ENCODE measurements at regions not wholly inside any gene's neighbourhood (a gene's known extent, or its start where the extent isn't known, plus 50 kb on each side); places are given as distances from the start of the nearest gene placed in this dataset.

- WGBS, 4 donors, result 85 to 89% (median 87%) methylated on average over 5 of the region's 5 CpGs
- no peak for ATAC-seq
Measured at GRCh38 chr18:38250971-38251370, 685.4 kb upstream of the CELF4 start.

GRCh38 chr18:38244480-38244879 is 678.9 kb upstream of the CELF4 start:
- no peak for TF ChIP-seq POLR2A (IDR thresholded peaks at IDR 0.05)
- no peaks in the 10 kb centered on the region for H3K27me3 ChIP-seq
- intact Hi-C loops (cut with DNase I), result no loop called here
- ATAC-seq (peak in 1 of 4 donors; percentile 82), DNase-seq (peak in 1 of 5 donors; percentile 6)
- no peak overlapping the region for H3K27ac ChIP-seq
- H3K9me3 ChIP-seq, result no peaks in the 10 kb centered on the region
- 35 to 61% (median 46%) methylated on average over 3 of the region's 3 CpGs for WGBS, 4 donors
- H3K4me3 ChIP-seq, result no peak overlapping the region
- peaks cover 0 to 5% (median 0%) of the 10 kb centered on the region in 12 donors for H3K4me1 ChIP-seq
- no peaks in the 10 kb centered on the region for H3K36me3 ChIP-seq

More at GRCh38 chr18:38250971-38251370, 685.4 kb upstream of the CELF4 start:
- intact Hi-C loops (cut with DNase I), result no loop called here
- no peak overlapping the region for H3K4me3 ChIP-seq
- no peak overlapping the region for H3K27ac ChIP-seq
- TF ChIP-seq CTCF (IDR thresholded peaks at IDR 0.05) (no peak), POLR2A (IDR thresholded peaks at IDR 0.05) (no peak)
- no peak for DNase-seq
- no peaks in the 10 kb centered on the region for H3K36me3 ChIP-seq
- no peaks in the 10 kb centered on the region for H3K9me3 ChIP-seq
- H3K27me3 ChIP-seq, result no peaks in the 10 kb centered on the region
- H3K4me1 ChIP-seq, result no peaks in the 10 kb centered on the region

- Histone ChIP-seq H3K27ac (no peak overlapping the region), H3K4me1 (peaks cover 0 to 5% (median 0%) of the 10 kb centered on the region in 12 donors), H3K9me3 (peaks cover 0 to 4% (median 0%) of the 10 kb centered on the region in 12 donors), H3K4me3 (no peak overlapping the region), H3K36me3 (no peaks in the 10 kb centered on the region), H3K27me3 (no peaks in the 10 kb centered on the region)
- DNase-seq (no peak), ATAC-seq (no peak)
- intact Hi-C loops (cut with DNase I), result no loop called here
- WGBS, 4 donors, result 91 to 98% (median 96%) methylated on average over 2 of the region's 2 CpGs
- no peak for TF ChIP-seq CTCF (IDR thresholded peaks at IDR 0.05)
Measured at GRCh38 chr18:38243291-38243690, 677.7 kb upstream of the CELF4 start.

GRCh38 chr18:38241736-38242135 is 676.1 kb upstream of the CELF4 start:
- 87 to 100% (median 90%) methylated on average over 2 of the region's 2 CpGs for WGBS, 4 donors
- ATAC-seq (no peak), DNase-seq (no peak)
- intact Hi-C loops (cut with DNase I), result no loop called here
- peaks cover 0 to 4% (median 0%) of the 10 kb centered on the region in 12 donors for H3K9me3 ChIP-seq
- H3K4me3 ChIP-seq, result no peak overlapping the region
- no peak overlapping the region for H3K27ac ChIP-seq
- H3K27me3 ChIP-seq, result no peaks in the 10 kb centered on the region
- H3K36me3 ChIP-seq, result no peaks in the 10 kb centered on the region
- no peak for TF ChIP-seq POLR2A (IDR thresholded peaks at IDR 0.05)
- no peak for TF ChIP-seq CTCF (IDR thresholded peaks at IDR 0.05)
- peaks cover 0 to 5% (median 0%) of the 10 kb centered on the region in 12 donors for H3K4me1 ChIP-seq

- DNase-seq (no peak), ATAC-seq (no peak)
- no peaks in the 10 kb centered on the region for H3K27me3 ChIP-seq
- intact Hi-C loops (cut with DNase I), result no loop called here
- no peak for TF ChIP-seq POLR2A (IDR thresholded peaks at IDR 0.05)
- TF ChIP-seq CTCF (IDR thresholded peaks at IDR 0.05), result no peak
- peaks cover 0 to 5% (median 0%) of the 10 kb centered on the region in 12 donors for H3K4me1 ChIP-seq
- no peak overlapping the region for H3K4me3 ChIP-seq
- no peaks in the 10 kb centered on the region for H3K36me3 ChIP-seq
- WGBS, 4 donors, result 93 to 98% (median 93%) methylated on average over 6 of the region's 6 CpGs
- no peak overlapping the region for H3K27ac ChIP-seq
- peaks cover 0 to 4% (median 0%) of the 10 kb centered on the region in 12 donors for H3K9me3 ChIP-seq
Measured at GRCh38 chr18:38241216-38241615, 675.6 kb upstream of the CELF4 start.
